Bronchial epithelial cell (primary cell): ENCODE measurements at regions not wholly inside any gene's neighbourhood (a gene's known extent, or its start where the extent isn't known, plus 50 kb on each side); places are given as distances from the start of the nearest gene placed in this dataset.

Experiments used
- DNase-seq: peaks from one replicate; pipeline ENCODE4 v3.0.0-alpha.2; 2010; ENCODE audit warnings: low read depth
- FAIRE-seq: peaks from 2 replicates; lab custom pipeline; 2011; peaks lifted over from hg19 to GRCh38; lab: Jason Lieb, UNC
- H3K27me3 ChIP-seq: 2 replicates; pipeline ENCODE4 v1.5.1; 2011; ENCODE audit warnings: low read length; ENCODE audit not compliant: control insufficient read depth, insufficient read depth
- H3K36me3 ChIP-seq: 2 replicates; pipeline ENCODE4 v1.5.1; 2011; ENCODE audit warnings: low read length; ENCODE audit not compliant: control insufficient read depth, insufficient read depth
- H3K4me3 ChIP-seq: 2 replicates; pipeline ENCODE4 v1.5.1; 2011; ENCODE audit warnings: mild to moderate bottlenecking, low read depth, low read length, control low read depth
- CTCF ChIP-seq: IDR thresholded peaks from 2 replicates; pipeline ENCODE4 v1.5.1; 2011; ENCODE audit warnings: mild to moderate bottlenecking, moderate library complexity, low read length, control low read depth, inconsistent platforms; ENCODE audit not compliant: insufficient read depth, severe bottlenecking

- Histone ChIP-seq H3K36me3 (no peaks in the 10 kb centered on the region), H3K4me3 (no peak overlapping the region), H3K27me3 (no peaks in the 10 kb centered on the region)
- FAIRE-seq (no peak), DNase-seq (no peak)
- TF ChIP-seq CTCF: no peak
These were observed 144.0 kb downstream of the CAAP1 start for GRCh38 chr9:26748449-26749058.

GRCh38 chr9:26747611-26748010, 145.0 kb downstream of the CAAP1 start:
- no peak for TF ChIP-seq CTCF
- Histone ChIP-seq H3K36me3 (no peaks in the 10 kb centered on the region), H3K27me3 (no peaks in the 10 kb centered on the region), H3K4me3 (no peak overlapping the region)
- no peak for DNase-seq
- no peak for FAIRE-seq

GRCh38 chr9:26746357-26747072, 146.1 kb downstream of the CAAP1 start:
- H3K27me3 ChIP-seq: peaks cover 1% of the 10 kb centered on the region
- no peak for TF ChIP-seq CTCF
- DNase-seq: peak; percentile 85
- H3K36me3 ChIP-seq: no peaks in the 10 kb centered on the region
- H3K4me3 ChIP-seq: no peak overlapping the region
- peak; percentile 40 for FAIRE-seq

GRCh38 chr9:26745111-26745510, 147.5 kb downstream of the CAAP1 start:
- FAIRE-seq: no peak

GRCh38 chr9:26744191-26744965, 148.2 kb downstream of the CAAP1 start:
- Histone ChIP-seq H3K36me3 (no peaks in the 10 kb centered on the region), H3K4me3 (no peak overlapping the region), H3K27me3 (peaks cover 2% of the 10 kb centered on the region)
- peak; percentile 35 for TF ChIP-seq CTCF
- peak; percentile 36 for DNase-seq
- no peak for FAIRE-seq

More at GRCh38 chr9:26745111-26745510, 147.5 kb downstream of the CAAP1 start:
- H3K27me3 ChIP-seq: peaks cover 2% of the 10 kb centered on the region
- H3K4me3 ChIP-seq: no peak overlapping the region
- DNase-seq: no peak
- TF ChIP-seq CTCF: no peak
- H3K36me3 ChIP-seq: no peaks in the 10 kb centered on the region
